ENCODE measurements at regions not wholly inside any gene's neighbourhood (a gene's known extent, or its start where the extent isn't known, plus 50 kb on each side); places are given as distances from the start of the nearest gene placed in this dataset.

- no peak for TF ChIP-seq BACH2 (CRISPR knock-in tag; IDR thresholded peaks at IDR 0.05; ENCODE audit: borderline replicate concordance)
- TF ChIP-seq, protein P1, sequence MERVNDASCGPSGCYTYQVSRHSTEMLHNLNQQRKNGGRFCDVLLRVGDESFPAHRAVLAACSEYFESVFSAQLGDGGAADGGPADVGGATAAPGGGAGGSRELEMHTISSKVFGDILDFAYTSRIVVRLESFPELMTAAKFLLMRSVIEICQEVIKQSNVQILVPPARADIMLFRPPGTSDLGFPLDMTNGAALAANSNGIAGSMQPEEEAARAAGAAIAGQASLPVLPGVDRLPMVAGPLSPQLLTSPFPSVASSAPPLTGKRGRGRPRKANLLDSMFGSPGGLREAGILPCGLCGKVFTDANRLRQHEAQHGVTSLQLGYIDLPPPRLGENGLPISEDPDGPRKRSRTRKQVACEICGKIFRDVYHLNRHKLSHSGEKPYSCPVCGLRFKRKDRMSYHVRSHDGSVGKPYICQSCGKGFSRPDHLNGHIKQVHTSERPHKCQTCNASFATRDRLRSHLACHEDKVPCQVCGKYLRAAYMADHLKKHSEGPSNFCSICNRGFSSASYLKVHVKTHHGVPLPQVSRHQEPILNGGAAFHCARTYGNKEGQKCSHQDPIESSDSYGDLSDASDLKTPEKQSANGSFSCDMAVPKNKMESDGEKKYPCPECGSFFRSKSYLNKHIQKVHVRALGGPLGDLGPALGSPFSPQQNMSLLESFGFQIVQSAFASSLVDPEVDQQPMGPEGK (CRISPR knock-in tag; IDR thresholded peaks at IDR 0.05; ENCODE audit: borderline replicate concordance) = no peak
- no peak for ATAC-seq
Observed at GRCh38 chr19:31715249-31715945, 366.2 kb upstream of the TSHZ3 start.

DNA sequence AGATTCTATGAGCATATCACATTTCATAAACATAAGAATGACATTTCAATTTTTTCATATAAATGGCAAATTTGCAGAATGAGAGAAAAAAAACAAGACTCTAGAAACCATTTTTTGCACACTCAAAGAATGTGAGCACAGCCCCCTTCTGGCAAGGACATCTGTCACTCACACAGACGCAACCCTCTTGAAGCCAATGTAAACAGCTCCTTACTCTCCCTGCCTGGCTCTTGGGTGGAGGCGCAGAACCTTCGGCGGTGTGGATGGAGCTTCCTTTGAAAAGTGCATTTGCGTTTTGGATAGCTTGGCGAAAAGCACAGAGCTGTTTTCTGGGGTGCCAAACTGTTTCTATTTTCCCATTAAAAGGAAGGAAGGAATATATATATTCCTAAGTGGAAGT lies 367.6 kb upstream of the TSHZ3 start:
- TF ChIP-seq TCF4 (CRISPR knock-in tag; IDR thresholded peaks at IDR 0.05; ENCODE audit: borderline replicate concordance) (no peak), CSDC2 (CRISPR knock-in tag; IDR thresholded peaks at IDR 0.05) (no peak), PPARA (CRISPR knock-in tag; IDR thresholded peaks at IDR 0.05; ENCODE audit: borderline replicate concordance) (no peak)
- TF ChIP-seq, protein P1 (CRISPR knock-in tag; IDR thresholded peaks at IDR 0.05; ENCODE audit: borderline replicate concordance) = no peak
- TF ChIP-seq, protein P2, sequence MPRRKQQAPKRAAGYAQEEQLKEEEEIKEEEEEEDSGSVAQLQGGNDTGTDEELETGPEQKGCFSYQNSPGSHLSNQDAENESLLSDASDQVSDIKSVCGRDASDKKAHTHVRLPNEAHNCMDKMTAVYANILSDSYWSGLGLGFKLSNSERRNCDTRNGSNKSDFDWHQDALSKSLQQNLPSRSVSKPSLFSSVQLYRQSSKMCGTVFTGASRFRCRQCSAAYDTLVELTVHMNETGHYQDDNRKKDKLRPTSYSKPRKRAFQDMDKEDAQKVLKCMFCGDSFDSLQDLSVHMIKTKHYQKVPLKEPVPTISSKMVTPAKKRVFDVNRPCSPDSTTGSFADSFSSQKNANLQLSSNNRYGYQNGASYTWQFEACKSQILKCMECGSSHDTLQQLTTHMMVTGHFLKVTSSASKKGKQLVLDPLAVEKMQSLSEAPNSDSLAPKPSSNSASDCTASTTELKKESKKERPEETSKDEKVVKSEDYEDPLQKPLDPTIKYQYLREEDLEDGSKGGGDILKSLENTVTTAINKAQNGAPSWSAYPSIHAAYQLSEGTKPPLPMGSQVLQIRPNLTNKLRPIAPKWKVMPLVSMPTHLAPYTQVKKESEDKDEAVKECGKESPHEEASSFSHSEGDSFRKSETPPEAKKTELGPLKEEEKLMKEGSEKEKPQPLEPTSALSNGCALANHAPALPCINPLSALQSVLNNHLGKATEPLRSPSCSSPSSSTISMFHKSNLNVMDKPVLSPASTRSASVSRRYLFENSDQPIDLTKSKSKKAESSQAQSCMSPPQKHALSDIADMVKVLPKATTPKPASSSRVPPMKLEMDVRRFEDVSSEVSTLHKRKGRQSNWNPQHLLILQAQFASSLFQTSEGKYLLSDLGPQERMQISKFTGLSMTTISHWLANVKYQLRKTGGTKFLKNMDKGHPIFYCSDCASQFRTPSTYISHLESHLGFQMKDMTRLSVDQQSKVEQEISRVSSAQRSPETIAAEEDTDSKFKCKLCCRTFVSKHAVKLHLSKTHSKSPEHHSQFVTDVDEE (CRISPR knock-in tag; IDR thresholded peaks at IDR 0.05) = no peak
- TF ChIP-seq, protein P3, sequence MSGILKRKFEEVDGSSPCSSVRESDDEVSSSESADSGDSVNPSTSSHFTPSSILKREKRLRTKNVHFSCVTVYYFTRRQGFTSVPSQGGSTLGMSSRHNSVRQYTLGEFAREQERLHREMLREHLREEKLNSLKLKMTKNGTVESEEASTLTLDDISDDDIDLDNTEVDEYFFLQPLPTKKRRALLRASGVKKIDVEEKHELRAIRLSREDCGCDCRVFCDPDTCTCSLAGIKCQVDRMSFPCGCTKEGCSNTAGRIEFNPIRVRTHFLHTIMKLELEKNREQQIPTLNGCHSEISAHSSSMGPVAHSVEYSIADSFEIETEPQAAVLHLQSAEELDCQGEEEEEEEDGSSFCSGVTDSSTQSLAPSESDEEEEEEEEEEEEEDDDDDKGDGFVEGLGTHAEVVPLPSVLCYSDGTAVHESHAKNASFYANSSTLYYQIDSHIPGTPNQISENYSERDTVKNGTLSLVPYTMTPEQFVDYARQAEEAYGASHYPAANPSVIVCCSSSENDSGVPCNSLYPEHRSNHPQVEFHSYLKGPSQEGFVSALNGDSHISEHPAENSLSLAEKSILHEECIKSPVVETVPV (CRISPR knock-in tag; IDR thresholded peaks at IDR 0.05) = no peak
- no peak for ATAC-seq

DNA sequence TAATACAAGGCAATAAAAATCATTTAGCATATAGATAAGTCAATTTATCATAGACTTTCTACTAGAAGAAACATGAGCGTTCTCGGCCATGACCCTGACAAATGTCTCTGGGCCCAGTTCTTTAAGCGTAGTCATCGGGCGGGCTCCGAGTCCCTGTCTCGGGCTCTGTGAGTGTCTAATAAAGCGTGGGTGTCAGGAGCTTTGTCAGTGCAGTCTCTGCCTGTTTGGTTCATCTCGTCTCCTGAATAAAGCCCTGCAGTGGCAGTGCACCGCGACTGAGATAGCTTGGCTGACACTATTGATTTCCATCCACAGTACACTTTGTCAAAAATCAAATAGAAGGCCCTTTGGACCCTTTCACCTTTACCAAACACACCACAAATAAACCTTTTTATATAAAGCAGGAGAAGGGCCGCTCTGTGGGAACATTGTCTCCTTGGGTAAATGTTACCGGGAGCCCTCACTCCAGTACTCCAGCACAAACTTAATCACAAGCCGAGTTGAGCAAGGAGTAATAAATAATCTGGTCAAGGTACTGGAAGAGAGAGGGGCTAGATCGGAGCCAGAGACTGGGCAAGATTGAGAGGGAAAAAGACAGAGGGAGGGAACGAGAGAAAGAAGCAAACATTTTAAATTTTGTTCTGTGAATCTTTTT lies 368.2 kb upstream of the TSHZ3 start:
- TF ChIP-seq SNAI2 (CRISPR knock-in tag; IDR thresholded peaks at IDR 0.05) (no peak), ZNF8 (CRISPR knock-in tag; IDR thresholded peaks at IDR 0.05) (no peak), POU6F1 (CRISPR knock-in tag; IDR thresholded peaks at IDR 0.05; ENCODE audit: borderline replicate concordance, low read depth) (no peak), CSDC2 (CRISPR knock-in tag; IDR thresholded peaks at IDR 0.05) (no peak), ISL1 (CRISPR knock-in tag; IDR thresholded peaks at IDR 0.05) (no peak), TOX (CRISPR knock-in tag; IDR thresholded peaks at IDR 0.05; ENCODE audit: borderline replicate concordance) (no peak), ZFP3 (CRISPR knock-in tag; IDR thresholded peaks at IDR 0.05) (no peak), OSR1 (CRISPR knock-in tag; IDR thresholded peaks at IDR 0.05) (no peak), ZNF70 (CRISPR knock-in tag; IDR thresholded peaks at IDR 0.05) (no peak)
- no peak for ATAC-seq

DNA sequence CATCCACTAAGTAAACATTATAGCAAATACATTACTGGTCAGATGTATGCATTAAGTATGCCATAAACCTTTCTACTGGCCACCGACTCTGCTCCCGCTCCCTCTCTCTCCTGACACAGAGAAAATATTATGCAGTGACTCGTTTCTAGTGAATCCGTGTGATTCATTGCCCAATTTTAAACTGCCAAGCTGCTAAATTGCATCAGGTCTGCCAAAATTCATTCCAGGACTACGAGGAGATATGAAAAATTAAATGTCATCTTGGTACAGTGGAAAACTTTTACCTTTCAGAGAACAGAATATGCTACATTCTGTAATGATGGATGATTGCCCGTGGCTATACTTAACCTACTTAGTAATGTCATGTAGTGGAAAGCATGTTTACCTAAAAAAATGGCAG lies 368.8 kb upstream of the TSHZ3 start:
- TF ChIP-seq ISL1 (CRISPR knock-in tag; IDR thresholded peaks at IDR 0.05) (0 out of 2 replicates have a peak, but pooled peaks have one; percentile 8), ZFP30 (CRISPR knock-in tag; IDR thresholded peaks at IDR 0.05) (no peak), PPARA (CRISPR knock-in tag; IDR thresholded peaks at IDR 0.05; ENCODE audit: borderline replicate concordance) (no peak)
- no peak for ATAC-seq
